SK-N-SH (cell line): ENCODE measurements at regions not wholly inside any gene's neighbourhood (a gene's known extent, or its start where the extent isn't known, plus 50 kb on each side); places are given as distances from the start of the nearest gene placed in this dataset.

ENCODE experiments used
- CTCF ChIA-PET: fragments of 300-600, 350-600 bp; formaldehyde crosslinking; extraction: SDS; loops from one replicate; lab custom pipeline; 2021; lab: Yijun Ruan, JAX
- POLR2A ChIA-PET: fragments of 350-600 bp; sonication (Branson Sonifier 250); formaldehyde crosslinking; extraction: SDS; loops from one replicate; lab custom pipeline; 2020; ENCODE audit warnings: antibody characterized with exemption, inconsistent platforms; lab: Yijun Ruan, JAX
- DNase-seq: peaks from one replicate; pipeline ENCODE4 v3.0.0; 2012
- H2AFZ ChIP-seq: fragments of 200-600 bp; sonication (generic); 2 replicates; pipeline ENCODE4 v1.8.1; 2016; ENCODE audit warnings: antibody characterized with exemption, mild to moderate bottlenecking, low read depth
- H3F3A ChIP-seq: fragments of 200-600 bp; sonication (generic); replicated peaks from 2 replicates; pipeline ENCODE3; 2016; ENCODE audit warnings: antibody characterized with exemption, mild to moderate bottlenecking; ENCODE audit not compliant: insufficient read depth
- H3K27ac ChIP-seq, 2 experiments: fragments of 200-500 bp in 1 of 2; fragments of 200-600 bp in 1 of 2; sonication (Bioruptor generic) in 1 of 2; sonication (generic), shearing (Covaris generic) in 1 of 2; 2 replicates each; pipeline versions ENCODE4 v1.5.1 to v1.6.1; 2014 to 2016; ENCODE audit warnings: low read depth in 2 of 2, inconsistent platforms in 1 of 2, low read length in 1 of 2, mild to moderate bottlenecking in 1 of 2, mixed read lengths in 1 of 2
- H3K27me3 ChIP-seq: fragments of 200-600 bp; sonication (generic), shearing (Covaris generic); 2 replicates; pipeline ENCODE4 v1.6.1; 2016; ENCODE audit warnings: mixed run types; ENCODE audit not compliant: insufficient read depth
- H3K36me3 ChIP-seq, 2 experiments: fragments of 200-500 bp in 1 of 2; fragments of 200-600 bp in 1 of 2; sonication (Bioruptor generic) in 1 of 2; sonication (generic) in 1 of 2; replicated peaks in 1 of 2; 2 replicates each; pipeline versions ENCODE3 to v1.5.1; 2014 to 2016; ENCODE audit warnings: low read length in 1 of 2, mild to moderate bottlenecking in 1 of 2; ENCODE audit not compliant: insufficient read depth in 2 of 2, control insufficient read depth in 1 of 2
- H3K4me1 ChIP-seq, 2 experiments: fragments of 200-500 bp in 1 of 2; fragments of 200-600 bp in 1 of 2; sonication (Bioruptor generic) in 1 of 2; sonication (generic), shearing (Covaris generic) in 1 of 2; 2 replicates each; pipeline versions ENCODE4 v1.5.1 to v1.6.1; 2014 to 2016; ENCODE audit warnings: low read depth in 1 of 2, low read length in 1 of 2, mixed run types in 1 of 2; ENCODE audit not compliant: insufficient read depth in 2 of 2, control insufficient read depth in 1 of 2
- H3K4me2 ChIP-seq: fragments of 200-600 bp; sonication (generic), shearing (Covaris generic); 2 replicates; pipeline ENCODE4 v1.6.1; 2017; ENCODE audit warnings: mixed run types
- H3K4me3 ChIP-seq, 2 experiments: fragments of 200-500 bp in 1 of 2; fragments of 200-600 bp in 1 of 2; sonication (Bioruptor generic) in 1 of 2; sonication (generic), shearing (Covaris generic) in 1 of 2; 2 replicates each; pipeline versions ENCODE4 v1.5.1 to v1.8.1; 2014 to 2016; ENCODE audit warnings: low read depth in 2 of 2, inconsistent platforms in 1 of 2, low read length in 1 of 2, mild to moderate bottlenecking in 1 of 2, mixed read lengths in 1 of 2, moderate library complexity in 1 of 2
- H3K79me2 ChIP-seq: fragments of 200-600 bp; sonication (generic); 2 replicates; pipeline ENCODE4 v1.8.1; 2017; ENCODE audit warnings: mild to moderate bottlenecking; ENCODE audit not compliant: insufficient read depth
- H3K9ac ChIP-seq: fragments of 200-600 bp; sonication (generic); 2 replicates; pipeline ENCODE4 v1.6.1; 2017; ENCODE audit warnings: mixed run types
- H3K9me2 ChIP-seq: fragments of 200-600 bp; sonication (generic); 2 replicates; pipeline ENCODE4 v1.6.1; 2017; ENCODE audit warnings: mixed run types
- H3K9me3 ChIP-seq: fragments of 200-600 bp; sonication (generic); 2 replicates; pipeline ENCODE4 v1.6.1; 2017; ENCODE audit warnings: mixed run types, mild to moderate bottlenecking, moderate library complexity
- H4K20me1 ChIP-seq: fragments of 200-600 bp; sonication (generic); 2 replicates; pipeline ENCODE4 v1.6.1; 2017; ENCODE audit warnings: mild to moderate bottlenecking, mixed run types; ENCODE audit not compliant: insufficient read depth
- CHD2 ChIP-seq: fragments of 150-350 bp; IDR thresholded peaks from 2 replicates; pipeline ENCODE4 v1.6.1; 2018; ENCODE audit warnings: low read length; ENCODE audit not compliant: partially characterized antibody
- EP300 ChIP-seq, 2 experiments: IDR thresholded peaks; 2 replicates each; pipeline versions ENCODE4 v1.4.0 to v1.6.1; 2012; ENCODE audit warnings: borderline replicate concordance in 1 of 2, low read depth in 1 of 2, low read length in 1 of 2
- EZH2phosphoT487 ChIP-seq: fragments of 200-600 bp; sonication (generic); IDR thresholded peaks from 2 replicates; pipeline ENCODE4 v1.6.1; 2017; ENCODE audit warnings: low read depth, mixed run types, mild to moderate bottlenecking, antibody characterized with exemption, moderate library complexity, borderline replicate concordance
- FOSL2 ChIP-seq: IDR thresholded peaks from 2 replicates; pipeline ENCODE4 v1.4.0; 2012; ENCODE audit warnings: low read depth, mild to moderate bottlenecking, moderate library complexity, borderline replicate concordance
- GATA2 ChIP-seq: sonication (generic); formaldehyde crosslinking; IDR thresholded peaks from 2 replicates; pipeline ENCODE4 v1.5.0; 2020; ENCODE audit warnings: mild to moderate bottlenecking, missing genetic modification reagents
- IRF3 ChIP-seq: fragments of 150-350 bp; IDR thresholded peaks from 2 replicates; pipeline ENCODE4 v1.6.1; 2016; ENCODE audit warnings: mild to moderate bottlenecking, low read depth, low read length
- MEF2A ChIP-seq: IDR thresholded peaks from 2 replicates; pipeline ENCODE4 v1.4.0; 2012; ENCODE audit warnings: low read depth, borderline replicate concordance
- NRF1 ChIP-seq: IDR thresholded peaks from 2 replicates; pipeline ENCODE4 v1.6.1; 2012; ENCODE audit warnings: low read depth, mild to moderate bottlenecking, low read length
- RAD21 ChIP-seq: IDR thresholded peaks from 2 replicates; pipeline ENCODE4 v1.6.1; 2012; ENCODE audit warnings: mild to moderate bottlenecking, low read length
- REST ChIP-seq: IDR thresholded peaks from 2 replicates; pipeline ENCODE4 v1.6.1; 2012; ENCODE audit warnings: mild to moderate bottlenecking, low read depth, low read length, moderate library complexity
- RFX5 ChIP-seq: IDR thresholded peaks from 2 replicates; pipeline ENCODE4 v1.6.1; 2012; ENCODE audit warnings: mild to moderate bottlenecking, improper control_type of control experiment, low read length
- TCF12 ChIP-seq: IDR thresholded peaks from 2 replicates; pipeline ENCODE4 v1.4.0; 2012
- TEAD4 ChIP-seq: IDR thresholded peaks from 2 replicates; pipeline ENCODE4 v1.4.0; 2012; ENCODE audit warnings: mild to moderate bottlenecking, borderline replicate concordance; ENCODE audit not compliant: insufficient read depth
- USF1 ChIP-seq: IDR thresholded peaks from 2 replicates; pipeline ENCODE4 v1.4.0; 2012; ENCODE audit warnings: low read depth, borderline replicate concordance
- USF2 ChIP-seq: fragments of 150-350 bp; IDR thresholded peaks from 2 replicates; pipeline ENCODE4 v1.6.1; 2017; ENCODE audit warnings: antibody characterized with exemption, low read length, low read depth, borderline replicate concordance
- YY1 ChIP-seq: IDR thresholded peaks from 2 replicates; pipeline ENCODE4 v1.4.0; 2012; ENCODE audit warnings: low read depth, mild to moderate bottlenecking
- ZBTB33 ChIP-seq: IDR thresholded peaks from 2 replicates; pipeline ENCODE4 v1.4.0; 2012; ENCODE audit warnings: low read depth, borderline replicate concordance
- WGBS: methylation state at CpG from one replicate; pipeline ENCODE4 v1.1.6; 2017; ENCODE audit warnings: low lambda C conversion rate; 5-methylcytosine and 5-hydroxymethylcytosine counted together

- H3K4me1 ChIP-seq, result peaks cover 0 to 4% of the 10 kb centered on the region in 2 experiments; a peak in 1 of 4 replicates
- CTCF ChIA-PET, result interaction anchor here (0.5 to 1.2 kb wide), 3 partner anchors 40 to 60 kb away, joined by 3 read pairs; no protein-coding TSS in a partner anchor
These were observed 129.1 kb upstream of the UMPS start for GRCh38 chr3:124601190-124601589.

GRCh38 chr3:124602980-124603627 is 127.1 kb upstream of the UMPS start:
- H3K4me1 ChIP-seq, result peaks cover 0 to 4% of the 10 kb centered on the region in 2 experiments; a peak in 1 of 4 replicates
- ChIA-PET POLR2A (no interaction called here), CTCF (interaction anchor here (0.7 to 1.0 kb wide), 2 partner anchors 12 to 42 kb away, joined by 3 read pairs; no protein-coding TSS in a partner anchor)
- H3K9ac ChIP-seq, result no peak overlapping the region
- H3K36me3 ChIP-seq, result no peaks in the 10 kb centered on the region
- no peak overlapping the region for H3K27ac ChIP-seq
- no peak overlapping the region for H3K4me3 ChIP-seq
- H3K9me3 ChIP-seq, result no peaks in the 10 kb centered on the region
- 62% methylated on average over 5 of the region's 5 CpGs for WGBS
- no peaks in the 10 kb centered on the region for H3F3A ChIP-seq
- DNase-seq, result no peak
- H3K4me2 ChIP-seq, result no peak overlapping the region
- no peak overlapping the region for H2AFZ ChIP-seq
- no peaks in the 10 kb centered on the region for H4K20me1 ChIP-seq
- no peaks in the 10 kb centered on the region for H3K9me2 ChIP-seq
- H3K27me3 ChIP-seq, result no peaks in the 10 kb centered on the region
- no peaks in the 10 kb centered on the region for H3K79me2 ChIP-seq
- TF ChIP-seq EP300 (IDR thresholded peaks at IDR 0.05; ENCODE audit: borderline replicate concordance in 1 of 2, low read depth in 1 of 2, low read length in 1 of 2), result no peak
- no peak for TF ChIP-seq ZBTB33
- TF ChIP-seq CHD2, result no peak
- no peak for TF ChIP-seq IRF3
- no peak for TF ChIP-seq MEF2A
- TF ChIP-seq RAD21, result no peak
- TF ChIP-seq RFX5, result no peak
- TF ChIP-seq EZH2phosphoT487, result no peak
- TF ChIP-seq REST, result no peak
- TF ChIP-seq TCF12, result no peak
- no peak for TF ChIP-seq YY1

More at GRCh38 chr3:124601190-124601589, 129.1 kb upstream of the UMPS start:
- Histone ChIP-seq H2AFZ (no peak overlapping the region), H4K20me1 (no peaks in the 10 kb centered on the region), H3K36me3 (no peaks in the 10 kb centered on the region), H3K9ac (no peak overlapping the region), H3K27me3 (no peaks in the 10 kb centered on the region), H3K79me2 (no peaks in the 10 kb centered on the region), H3F3A (no peaks in the 10 kb centered on the region), H3K4me3 (no peak overlapping the region), H3K9me3 (no peaks in the 10 kb centered on the region), H3K9me2 (no peaks in the 10 kb centered on the region), H3K4me2 (no peak overlapping the region), H3K27ac (no peak overlapping the region)
- TF ChIP-seq GATA2 (CRISPR knock-in tag) (no peak), NRF1 (no peak), USF1 (no peak), FOSL2 (no peak), EZH2phosphoT487 (no peak), USF2 (no peak), TCF12 (no peak), TEAD4 (no peak)
- DNase-seq, result no peak
- WGBS, result 64% methylated on average over 2 of the region's 2 CpGs
- POLR2A ChIA-PET, result interaction anchor here (0.9 kb wide), 1 partner anchor 15 kb away, joined by 3 read pairs; no protein-coding TSS in a partner anchor
